Stimulated activated CD4-positive, alpha-beta T cell treated with anti-CD3 and anti-CD28 coated beads, Interleukin-4, amount 100 ng/mL, for 1 hour (primary cell): ENCODE measurements at regions not wholly inside any gene's neighbourhood (a gene's known extent, or its start where the extent isn't known, plus 50 kb on each side); places are given as distances from the start of the nearest gene placed in this dataset.

Source experiments
- DNase-seq: peaks from one replicate; pipeline ENCODE4 v3.0.0-alpha.2; 2020

DNA sequence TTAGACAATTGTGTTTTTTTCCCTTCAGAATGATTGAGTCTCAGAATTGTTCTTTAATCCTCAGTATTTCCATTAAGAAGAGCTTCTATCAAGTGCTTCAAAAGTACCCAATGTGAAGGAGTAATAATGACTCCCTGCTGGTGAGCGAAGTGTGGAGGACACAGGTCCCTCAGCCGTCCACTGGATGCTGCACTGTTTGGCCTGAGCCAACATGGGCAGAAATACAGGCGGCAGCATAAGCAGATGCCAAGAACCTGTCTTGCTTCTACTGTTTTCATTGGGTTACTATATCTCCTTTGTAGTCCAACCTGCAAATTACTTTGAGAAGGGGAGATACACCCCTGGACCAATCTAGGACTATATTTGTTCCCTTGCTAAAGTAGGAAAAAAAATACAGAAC, 55.3 kb upstream of the DPH5 start:
- no peak for DNase-seq

DNA sequence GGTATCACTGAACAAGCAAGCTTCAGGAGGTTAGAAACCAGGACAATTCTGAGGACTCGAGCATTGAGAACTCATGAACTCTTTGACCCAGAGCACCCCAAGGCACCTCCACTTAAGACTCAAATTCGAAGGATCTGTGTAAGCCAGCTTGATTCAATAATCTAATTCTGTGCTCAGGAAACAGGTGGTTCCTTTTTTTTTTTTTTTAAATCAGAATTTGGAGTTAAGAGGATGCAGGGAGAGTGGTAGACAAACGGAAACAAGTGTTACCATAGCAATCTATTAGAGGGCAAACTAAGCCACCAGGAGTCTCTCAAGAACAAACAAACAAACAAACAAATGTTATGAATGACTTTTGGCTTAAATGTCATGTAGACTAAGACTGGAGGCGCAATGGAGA, 53.8 kb upstream of the DPH5 start:
- no peak for DNase-seq

DNA sequence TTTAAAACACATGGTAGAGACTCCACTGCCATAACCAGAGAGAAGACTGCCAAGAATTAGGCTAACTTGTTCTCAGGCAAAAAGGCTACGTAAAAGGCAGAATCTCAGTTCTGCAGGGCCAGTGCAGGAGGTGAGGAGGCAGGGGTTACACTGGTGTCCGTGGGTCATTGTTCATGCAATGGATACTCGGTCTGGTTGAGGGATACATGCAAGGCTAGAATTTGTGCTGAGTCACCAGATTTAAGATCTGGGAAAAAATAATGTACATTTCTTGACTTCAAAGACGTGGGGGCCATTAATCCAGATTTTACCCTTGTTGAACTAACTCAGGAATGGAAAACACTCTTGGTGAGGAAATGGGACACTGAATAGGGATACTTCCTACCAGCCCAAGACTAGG, 52.3 kb upstream of the DPH5 start:
- no peak for DNase-seq

DNA sequence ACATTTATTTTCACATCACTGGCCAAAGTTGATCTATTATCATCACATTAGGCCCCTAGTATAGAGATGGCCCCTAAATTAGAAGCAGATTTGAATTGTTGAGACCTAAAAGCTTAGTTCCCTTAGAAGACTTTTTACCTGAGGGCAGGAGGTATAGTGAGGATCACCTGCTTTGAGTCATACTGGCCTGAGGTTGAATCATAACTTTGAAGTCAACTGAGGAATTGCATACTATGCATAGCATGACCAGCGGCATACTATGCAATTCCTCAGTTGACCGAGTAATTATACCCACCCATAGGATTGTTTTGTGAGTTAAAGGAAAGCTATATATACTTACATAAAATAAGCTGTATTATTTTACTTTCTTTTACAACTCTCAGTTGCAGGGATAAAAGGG, 50.3 kb upstream of the DPH5 start:
- DNase-seq = no peak
